ENCODE measurements at regions not wholly inside any gene's neighbourhood (a gene's known extent, or its start where the extent isn't known, plus 50 kb on each side); places are given as distances from the start of the nearest gene placed in this dataset.

DNA sequence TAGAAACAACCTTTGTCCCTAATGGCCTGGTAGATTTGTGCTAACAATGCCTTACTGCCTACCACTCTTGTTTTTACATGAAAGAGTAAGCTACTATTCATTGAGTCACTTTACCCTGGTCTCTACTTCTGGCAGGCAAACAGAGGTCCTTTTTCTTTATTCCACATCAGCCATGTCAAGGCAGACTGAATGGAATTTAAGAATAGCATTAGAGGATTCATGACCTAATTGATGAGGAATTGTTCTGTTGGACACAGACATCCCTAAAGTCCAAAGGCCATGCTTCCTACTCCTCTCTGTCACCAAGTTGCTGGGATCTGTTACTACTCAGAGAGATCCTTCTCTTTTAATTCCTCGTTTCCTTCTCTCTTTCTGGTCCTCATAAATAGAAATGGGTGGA, 229.1 kb upstream of the ZP4 start:
- DNase-seq (ENCODE audit: low read depth in 2 of 2): no peak

DNA sequence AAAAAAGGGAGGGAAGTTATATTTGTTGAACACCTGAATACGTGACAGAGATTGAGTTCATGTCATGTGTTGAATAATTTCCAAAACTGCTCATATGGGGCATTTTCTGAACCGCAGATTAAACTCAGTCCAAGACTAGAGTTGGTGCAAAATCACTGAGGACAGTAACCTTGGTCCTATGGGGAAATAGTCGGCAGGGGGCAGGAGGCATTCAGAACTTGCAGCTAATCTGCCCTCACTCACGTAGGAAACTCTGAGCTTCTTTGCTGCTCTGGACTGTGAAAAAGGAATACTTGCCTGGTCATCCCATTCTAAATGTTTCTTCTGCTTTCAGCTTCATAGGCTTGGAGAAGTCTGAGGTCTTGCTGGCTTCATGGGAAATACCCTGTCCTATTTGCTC, 228.3 kb upstream of the ZP4 start:
- no peak for DNase-seq (ENCODE audit: low read depth in 2 of 2)

DNA sequence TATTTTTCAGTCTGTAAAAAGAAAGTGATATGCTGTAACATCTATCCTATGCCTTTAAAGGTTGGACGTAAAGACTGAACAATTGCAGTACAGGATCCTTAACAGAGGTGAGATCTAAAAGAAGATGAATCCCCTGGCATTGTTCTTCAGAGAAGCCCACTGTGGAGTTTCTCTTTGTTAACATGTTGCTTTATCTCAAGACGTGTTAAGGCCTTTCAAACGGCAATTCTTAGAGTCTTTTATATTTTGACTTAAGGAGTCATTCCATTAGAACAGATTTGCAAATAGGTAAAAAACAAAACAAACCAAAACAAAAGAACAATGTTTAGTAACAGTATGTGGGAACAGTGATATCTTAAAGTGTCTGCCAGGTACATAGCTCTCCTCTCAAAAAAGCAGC, 225.1 kb upstream of the ZP4 start:
- no peak for DNase-seq (ENCODE audit: low read depth in 2 of 2)

DNA sequence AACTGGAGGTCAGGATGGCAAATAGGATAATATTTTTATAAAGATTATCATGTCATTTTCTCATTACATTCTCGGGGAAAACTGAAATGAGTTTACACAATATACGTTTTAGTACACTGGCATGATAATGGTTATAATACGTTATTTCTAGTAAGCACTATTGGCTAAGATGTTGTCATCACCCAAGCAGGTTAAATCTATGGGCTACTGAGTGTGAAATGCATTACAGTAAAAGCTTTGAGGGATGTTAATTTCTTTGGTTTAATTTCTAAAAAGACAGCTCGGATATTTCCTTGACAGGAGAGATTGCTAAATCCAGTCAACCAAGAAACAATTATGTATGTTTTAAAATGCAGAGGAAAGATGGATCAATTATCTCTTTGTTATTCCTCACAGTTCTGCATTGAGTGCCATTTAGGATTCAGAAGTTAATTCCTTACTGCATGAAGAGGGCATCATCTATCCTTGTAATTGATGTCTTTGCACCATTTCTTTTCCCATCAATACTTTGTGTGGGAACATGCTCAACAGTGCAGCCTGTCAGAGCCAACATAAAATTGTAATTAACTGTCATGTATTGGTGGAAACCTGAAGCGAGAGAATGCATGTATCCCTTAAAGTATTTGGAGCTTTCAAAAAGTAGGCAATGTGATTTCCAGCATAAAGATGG, 222.4 kb upstream of the ZP4 start:
- DNase-seq (ENCODE audit: low read depth in 2 of 2): no peak

DNA sequence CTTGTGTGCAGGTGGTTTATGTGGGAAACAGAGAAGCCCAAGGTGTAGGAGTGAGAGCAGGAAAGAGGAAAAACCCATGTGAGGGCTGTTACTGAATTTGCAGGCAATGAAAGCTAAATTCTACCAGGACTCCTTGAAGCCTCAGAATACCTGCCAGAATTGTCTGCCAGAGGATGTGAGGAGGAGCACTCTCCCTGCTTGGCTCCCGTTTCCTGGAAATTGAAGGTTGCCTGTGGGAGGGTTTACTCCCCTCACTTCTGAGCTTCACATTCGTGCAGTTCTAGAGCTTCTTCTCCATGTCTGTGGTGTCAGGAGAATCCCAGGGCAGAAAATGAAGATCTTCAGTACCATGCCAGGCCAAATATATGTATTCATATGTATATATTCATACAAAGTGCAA, 220.8 kb upstream of the ZP4 start:
- no peak for DNase-seq (ENCODE audit: low read depth in 2 of 2)

DNA sequence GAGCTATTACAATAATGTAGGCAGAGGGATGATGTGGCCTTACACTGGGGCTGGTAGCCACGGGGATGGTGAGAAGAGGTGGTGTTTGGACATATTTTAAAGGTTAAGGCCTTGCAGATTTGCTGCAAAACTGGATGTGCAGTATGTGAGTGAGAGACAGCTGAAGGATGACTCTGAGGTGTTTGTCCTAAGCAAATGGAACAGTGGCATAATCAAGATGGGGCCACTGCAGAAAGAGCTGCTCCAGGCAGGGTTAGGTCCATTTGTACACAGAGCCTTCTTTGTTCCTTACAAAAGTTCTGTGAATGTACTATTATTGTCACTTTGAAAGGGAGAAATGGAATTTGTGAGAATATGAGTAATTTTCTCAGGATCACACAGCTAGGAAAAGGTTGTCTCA, 220.4 kb upstream of the ZP4 start:
- DNase-seq (ENCODE audit: low read depth in 2 of 2): no peak

DNA sequence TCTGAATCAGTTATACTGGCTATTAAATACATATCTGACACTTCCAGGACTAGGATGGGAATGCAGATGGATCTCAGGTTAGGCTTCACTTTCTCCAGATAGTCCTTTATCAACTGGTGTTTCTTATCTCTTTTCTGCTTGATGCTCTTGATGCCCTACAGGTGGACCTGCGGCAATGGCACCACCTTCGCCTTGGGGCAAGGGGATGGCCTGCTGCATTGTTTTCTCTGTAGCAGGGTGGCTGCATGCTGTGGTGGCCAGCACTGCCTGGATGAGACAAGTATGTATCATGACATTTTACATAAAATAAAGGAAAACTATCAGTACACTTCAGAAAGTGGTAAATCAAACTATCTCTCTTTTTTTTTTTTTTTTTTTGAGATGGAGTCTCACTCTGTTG, 217.7 kb upstream of the ZP4 start:
- no peak for DNase-seq (ENCODE audit: low read depth in 2 of 2)

DNA sequence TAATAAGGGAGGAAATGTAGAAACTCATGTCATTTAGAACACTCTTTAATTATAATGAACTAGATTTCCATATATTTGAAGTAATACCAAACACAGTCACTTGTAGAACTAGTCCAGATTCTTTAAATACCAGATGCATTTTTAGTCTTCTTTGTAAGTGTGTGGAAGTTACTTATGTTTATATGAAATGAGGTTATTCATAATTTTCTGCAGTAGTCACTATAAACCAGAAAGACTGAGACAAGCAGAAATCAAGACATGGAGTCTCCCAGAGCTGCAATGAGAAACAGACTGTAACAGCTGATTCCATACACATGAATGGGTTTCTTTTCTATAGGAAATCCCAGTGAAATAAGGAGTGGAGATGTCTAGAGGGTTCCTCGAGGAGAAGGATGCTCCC, 216.6 kb upstream of the ZP4 start:
- no peak for DNase-seq (ENCODE audit: low read depth in 2 of 2)

DNA sequence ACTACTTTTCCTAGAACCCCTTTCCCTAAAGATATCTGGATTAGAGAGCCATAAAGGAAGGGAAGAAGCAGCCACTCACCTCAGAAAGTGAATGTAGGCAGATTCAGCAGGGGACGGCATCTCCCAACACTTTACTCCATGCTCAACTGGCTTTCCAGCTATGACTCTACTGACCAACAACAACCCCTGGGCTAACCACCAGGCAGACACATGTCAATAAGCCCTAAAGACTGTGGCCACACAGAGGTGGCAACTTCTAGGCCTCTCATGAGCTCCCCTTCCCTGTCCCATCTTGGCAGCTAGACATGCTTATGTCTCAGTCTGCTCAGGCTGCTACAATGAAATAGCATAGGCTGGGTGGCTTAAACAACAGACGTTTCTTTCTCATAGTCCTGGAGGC, 214.0 kb upstream of the ZP4 start:
- DNase-seq (ENCODE audit: low read depth in 2 of 2): no peak

DNA sequence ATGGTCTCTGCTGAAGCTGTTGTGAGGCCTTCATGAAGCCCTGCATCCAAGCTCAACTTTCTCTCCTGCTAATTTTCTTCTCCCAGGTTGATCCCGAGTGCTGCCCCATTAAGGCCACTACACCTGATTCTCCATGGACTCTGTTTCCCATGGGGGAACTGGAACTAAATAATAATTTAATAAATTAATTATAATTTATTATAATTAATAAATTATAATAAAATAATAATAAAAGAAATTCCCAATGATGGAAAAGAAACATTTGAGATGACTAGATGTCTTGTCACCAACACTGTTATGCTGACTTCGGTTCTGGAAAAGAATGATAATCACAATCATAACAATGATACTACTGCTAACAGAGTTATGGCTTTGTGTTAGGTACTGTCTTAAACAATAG, 211.2 kb upstream of the ZP4 start:
- DNase-seq (ENCODE audit: low read depth in 2 of 2): no peak

DNA sequence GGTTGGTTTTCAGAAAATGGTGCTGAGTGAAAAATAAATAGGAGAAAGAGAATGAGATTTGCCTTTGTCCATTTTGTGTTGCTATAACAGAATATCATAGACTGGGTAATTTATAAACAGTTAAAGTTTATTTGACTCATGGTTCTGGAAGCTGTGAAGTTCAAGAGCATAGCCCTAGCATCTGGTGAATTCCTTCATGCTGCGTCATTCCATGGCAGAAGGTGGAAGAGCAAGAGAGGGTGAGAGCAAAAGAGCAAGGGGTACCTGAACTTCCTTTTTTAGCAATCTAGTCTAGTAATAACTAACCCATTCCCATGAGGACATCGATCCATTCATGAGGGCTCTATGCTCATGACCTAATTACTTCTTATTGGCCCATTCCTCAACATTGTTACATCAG, 209.1 kb upstream of the ZP4 start:
- DNase-seq (ENCODE audit: low read depth in 2 of 2): no peak

DNA sequence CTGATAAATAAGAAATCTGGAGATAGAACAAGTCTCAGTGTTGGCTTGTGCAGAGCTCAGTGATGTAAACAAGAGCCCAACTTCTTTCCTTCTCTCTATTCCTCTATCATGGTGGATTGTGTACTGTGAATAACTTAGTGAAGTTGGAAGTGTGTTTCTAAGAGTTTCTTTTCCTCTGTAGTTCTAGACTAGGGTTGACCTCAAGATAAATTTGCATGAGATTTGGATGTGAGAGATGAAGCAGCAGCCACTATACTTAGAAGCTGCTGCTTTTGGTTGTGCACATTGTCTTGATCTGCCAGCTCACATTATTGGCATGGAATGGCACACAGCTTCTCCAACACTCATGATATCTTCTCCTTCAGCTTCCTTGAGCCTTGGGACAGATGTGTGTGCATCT, 198.9 kb upstream of the ZP4 start:
- DNase-seq (ENCODE audit: low read depth in 2 of 2): no peak

DNA sequence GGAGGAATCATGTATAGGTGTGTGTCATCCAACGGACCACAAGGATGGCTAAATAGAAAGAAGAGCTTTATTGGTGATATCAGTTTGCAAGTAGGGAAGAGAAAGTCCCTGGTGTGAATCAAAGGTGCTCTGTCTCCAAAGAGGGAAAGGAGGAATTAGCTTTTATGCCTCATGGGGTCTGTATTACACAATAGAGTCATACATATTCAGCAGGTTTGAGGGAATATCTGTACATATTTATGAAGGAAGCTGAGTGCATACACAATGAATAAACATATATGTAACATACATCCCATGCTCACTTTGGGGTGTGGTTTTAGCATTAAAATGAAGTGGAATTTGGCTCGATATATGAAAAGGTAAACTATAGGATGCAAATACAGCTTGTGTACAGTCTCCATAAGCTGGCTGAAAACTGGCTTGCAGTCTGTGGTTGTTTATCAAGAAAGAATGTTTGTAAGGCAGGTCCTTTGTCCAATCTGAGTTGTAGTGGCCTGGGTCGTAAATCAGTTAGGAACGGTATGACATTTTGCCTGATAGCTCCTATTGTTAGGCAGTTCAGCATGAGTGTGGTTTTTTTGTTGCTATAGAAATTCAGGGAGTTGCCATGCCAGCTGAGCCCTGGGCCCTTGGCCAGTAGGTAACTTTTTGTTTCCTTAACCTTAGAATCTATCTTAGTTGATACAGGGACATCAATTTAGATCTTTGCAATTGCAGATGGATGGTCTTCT, 198.0 kb upstream of the ZP4 start:
- DNase-seq (ENCODE audit: low read depth in 2 of 2): no peak

DNA sequence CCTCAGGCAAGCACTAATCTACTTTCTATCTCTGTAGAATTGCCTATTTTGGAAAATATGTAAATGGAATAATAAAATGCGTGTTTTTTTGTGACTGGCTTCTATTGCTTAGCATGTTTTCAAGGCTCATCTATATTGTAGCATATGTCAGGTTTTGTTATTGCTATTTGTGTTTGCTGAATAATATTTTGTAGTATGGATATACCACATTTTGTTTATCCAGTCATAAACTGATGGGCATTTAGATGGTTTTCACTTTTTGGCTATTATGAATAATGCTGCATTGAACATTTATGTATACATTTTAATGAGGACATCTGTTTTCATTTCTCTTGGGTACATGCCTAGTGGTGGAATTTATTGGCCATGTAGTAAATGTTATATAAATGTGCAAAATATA, 183.3 kb upstream of the ZP4 start:
- DNase-seq (ENCODE audit: low read depth in 2 of 2): no peak

DNA sequence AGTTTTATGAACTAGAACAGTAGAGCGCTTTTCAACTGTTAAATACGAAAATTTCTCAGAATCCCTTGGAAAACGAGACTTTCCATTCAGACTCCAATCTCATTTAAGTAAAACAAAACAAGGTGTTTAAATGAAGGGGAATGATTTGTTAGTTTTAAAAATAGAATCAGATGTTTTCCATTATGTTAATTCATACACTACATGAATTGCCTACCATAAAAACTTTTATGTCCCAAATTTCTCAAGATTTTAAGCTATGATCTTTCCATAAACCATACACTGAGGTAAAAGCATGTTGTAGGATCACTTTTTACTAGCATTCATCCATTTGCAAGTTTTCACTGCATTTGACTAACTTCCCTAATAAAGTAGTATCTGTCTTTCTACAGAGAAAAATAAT, 180.3 kb upstream of the ZP4 start:
- DNase-seq (ENCODE audit: low read depth in 2 of 2): no peak

DNA sequence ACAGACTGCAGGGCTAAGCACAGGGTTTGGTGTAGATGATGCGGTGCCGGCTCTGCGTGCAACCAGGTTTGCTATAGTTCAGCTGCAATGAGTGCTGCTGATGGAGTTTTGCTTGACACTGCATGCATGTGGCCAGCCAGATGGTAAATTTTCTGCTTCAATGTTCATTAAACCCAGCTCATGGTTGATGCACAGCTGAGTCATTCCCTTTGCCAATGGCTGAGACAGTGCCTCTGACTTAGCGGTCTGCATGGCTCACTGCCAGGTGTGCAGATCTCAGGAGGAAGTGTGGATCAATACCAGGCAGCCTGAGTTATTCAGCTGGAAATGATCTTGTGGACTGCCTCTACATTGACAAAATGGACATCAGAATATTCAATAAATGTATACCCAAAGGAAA, 172.7 kb upstream of the ZP4 start:
- DNase-seq (ENCODE audit: low read depth in 2 of 2): peak; percentile 56 to 64

DNA sequence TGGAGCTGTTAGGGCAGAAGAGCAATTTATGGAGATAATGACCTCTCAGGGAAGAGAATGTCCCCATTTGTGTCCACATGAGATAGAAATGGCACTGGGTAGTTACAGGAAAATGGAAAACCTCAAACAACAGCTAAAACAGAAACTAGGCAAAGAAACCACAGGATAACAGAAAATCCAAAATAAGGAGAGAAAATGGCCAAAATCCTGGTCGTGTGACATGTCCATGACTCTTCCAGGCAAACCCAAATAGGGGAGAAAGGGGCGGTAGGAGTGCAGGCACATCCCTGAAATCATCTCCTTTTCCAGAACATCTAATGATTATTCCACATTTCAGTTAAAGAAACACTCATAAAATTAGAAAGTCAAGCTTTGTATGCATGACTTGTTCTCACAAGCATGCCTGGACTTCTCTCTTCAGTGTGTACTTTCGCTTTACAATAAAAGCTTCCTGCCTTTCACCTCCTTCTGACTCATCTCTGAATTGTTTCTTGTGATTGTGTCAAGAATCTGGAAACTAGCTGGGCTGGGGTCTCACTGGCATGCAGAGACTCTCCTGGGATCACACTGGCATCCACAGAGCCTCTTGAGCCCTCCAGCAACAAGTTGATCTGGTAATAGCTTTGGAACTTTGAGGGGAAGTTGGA, 171.4 kb upstream of the ZP4 start:
- DNase-seq (ENCODE audit: low read depth in 2 of 2): peak in 1 of 2 experiments; percentile 26

DNA sequence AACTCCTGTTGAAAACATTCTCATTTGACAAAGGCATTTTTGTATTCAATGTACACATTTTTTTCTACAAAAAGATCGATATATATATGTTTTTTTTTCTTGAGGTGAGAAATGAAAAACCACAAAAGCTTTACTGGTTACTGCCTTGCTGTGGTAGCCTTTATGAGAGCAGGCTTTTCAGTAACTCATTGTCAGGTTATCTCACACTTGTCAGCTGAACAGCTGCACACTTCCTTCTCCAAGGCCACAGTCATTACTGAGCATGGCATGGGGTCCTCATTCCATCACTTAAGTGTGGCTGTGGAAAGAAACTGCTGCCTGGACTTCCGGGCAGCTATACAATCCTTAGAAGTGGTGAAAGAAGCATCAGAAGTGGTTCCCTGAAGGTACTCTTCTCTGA, 169.3 kb upstream of the ZP4 start:
- no peak for DNase-seq (ENCODE audit: low read depth in 2 of 2)

DNA sequence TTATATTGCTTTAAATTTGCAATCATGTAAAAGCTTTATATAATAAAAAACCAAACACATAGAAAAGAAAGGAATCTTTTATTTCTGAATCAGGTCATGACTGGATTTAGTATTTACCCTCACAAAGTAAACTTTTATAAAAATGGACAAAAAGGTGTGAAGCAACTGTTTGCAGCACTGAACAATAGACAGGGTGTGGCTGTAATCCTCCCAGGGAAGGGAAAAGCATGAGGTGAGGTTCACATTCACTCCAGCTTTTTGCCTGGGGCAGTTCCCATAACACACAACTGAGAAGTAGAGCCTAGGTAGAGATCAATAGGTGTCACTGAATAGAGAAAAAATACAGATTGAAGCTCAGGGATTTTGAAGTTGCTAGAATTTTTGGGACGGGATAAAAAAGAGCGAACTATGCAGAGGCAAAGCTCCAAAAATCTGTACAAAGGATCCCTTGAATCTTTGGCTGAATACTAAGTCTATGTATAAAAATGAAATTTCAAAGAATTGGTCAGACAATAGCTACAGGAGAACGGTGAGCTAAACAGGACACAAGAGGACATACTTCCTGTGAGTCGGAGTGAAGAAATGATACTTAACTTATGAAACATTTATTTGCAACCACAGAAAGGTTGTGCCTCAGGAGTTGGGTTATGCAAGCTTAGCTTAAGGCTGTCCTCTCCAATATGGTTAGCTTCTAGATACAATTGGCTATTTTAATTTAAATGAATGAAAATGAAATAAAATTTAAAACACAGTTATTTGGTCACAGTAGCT, 162.0 kb upstream of the ZP4 start:
- peak in 1 of 2 experiments; percentile 4 for DNase-seq (ENCODE audit: low read depth in 2 of 2)

DNA sequence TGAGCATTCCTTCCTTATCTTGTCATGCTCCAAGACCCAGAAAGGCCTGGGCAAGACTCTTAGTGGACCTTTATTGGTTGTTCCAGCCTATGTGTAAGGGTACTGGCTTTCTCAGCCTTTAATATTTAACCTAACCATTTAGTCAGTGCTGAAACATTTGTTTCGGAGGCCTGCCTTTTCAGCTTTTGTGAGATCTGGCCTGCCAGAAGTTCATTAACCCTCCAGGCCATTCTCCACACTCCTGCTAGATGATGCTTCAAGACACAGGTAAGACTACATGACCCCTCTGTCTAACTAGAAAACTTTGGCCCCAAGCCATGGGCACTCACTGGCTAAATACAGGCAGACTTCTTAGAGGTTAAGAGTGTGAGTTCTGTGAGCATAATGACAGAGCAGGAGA, 138.4 kb upstream of the ZP4 start:
- DNase-seq (ENCODE audit: low read depth in 2 of 2): no peak

DNA sequence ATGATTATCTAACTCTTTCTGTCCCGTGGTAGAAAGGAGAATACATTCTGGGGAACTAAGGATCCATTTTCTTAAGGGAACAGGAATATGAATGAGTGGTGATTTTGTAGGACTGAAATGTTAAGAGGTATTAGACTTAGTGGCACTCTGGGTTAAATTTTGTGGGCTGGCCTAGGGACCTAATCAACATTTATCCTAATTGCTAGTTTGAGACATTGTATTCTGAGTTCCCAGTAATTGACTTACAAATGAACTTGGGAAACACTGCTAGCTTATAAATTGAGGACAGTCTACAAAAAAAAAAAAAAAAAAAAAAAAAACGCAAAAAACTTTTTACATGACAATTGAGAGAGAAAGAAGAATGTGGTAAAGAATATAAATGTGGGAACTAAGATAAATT, 136.6 kb upstream of the ZP4 start:
- DNase-seq (ENCODE audit: low read depth in 2 of 2): no peak

DNA sequence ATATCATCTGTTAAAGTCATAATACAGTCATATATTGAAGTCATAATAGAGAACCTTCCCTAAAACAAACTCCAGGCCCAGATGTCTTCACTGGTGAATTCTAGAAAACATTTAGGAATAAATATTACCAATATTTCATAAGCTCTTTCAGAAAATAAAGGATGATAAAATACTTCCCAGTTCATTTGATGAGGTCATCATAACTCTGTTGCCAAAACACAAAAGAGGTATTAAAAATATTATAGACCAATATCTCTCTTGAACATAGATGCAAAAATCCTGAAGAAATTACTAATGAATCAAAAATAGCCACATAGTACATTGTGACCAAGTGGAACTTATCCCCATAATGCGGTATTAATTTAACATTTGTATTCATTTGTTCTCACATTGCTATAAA, 132.4 kb upstream of the ZP4 start:
- no peak for DNase-seq (ENCODE audit: low read depth in 2 of 2)

DNA sequence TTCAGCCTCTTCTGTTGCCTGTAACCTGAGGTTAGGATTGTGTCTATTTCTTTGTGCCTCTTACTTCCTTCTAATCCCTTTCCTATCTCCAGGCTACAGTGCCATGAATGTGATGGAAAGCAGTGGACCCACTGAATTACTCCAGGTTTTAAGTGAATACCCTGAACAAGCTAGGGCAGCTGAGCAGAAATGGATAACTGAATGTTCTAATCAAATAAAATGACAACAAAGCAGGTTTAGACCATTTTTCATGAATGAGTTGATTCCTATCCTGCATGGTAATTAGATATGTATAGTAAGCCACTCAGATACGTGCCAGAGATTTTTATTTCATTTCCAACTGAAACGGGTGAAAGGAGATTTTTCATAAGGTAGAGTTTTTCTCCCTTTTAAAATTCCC, 127.5 kb upstream of the ZP4 start:
- no peak for DNase-seq (ENCODE audit: low read depth in 2 of 2)

Measured in fibroblast of skin of left biceps (primary cell).